ENCODE measurements at regions not wholly inside any gene's neighbourhood (a gene's known extent, or its start where the extent isn't known, plus 50 kb on each side); places are given as distances from the start of the nearest gene placed in this dataset.
"Not testable (repeated sequence)": the region's sequence is repeated elsewhere in the genome, so short reads cannot be mapped to it uniquely, and the experiment has no call there.

- H3K27me3 Mint-ChIP-seq (ENCODE audit: low read depth): no peaks in the 10 kb centered on the region
- H3K4me3 Mint-ChIP-seq: no peak overlapping the region
- no peak for DNase-seq (ENCODE audit: low read depth, low spot score)
- H3K9me3 Mint-ChIP-seq: peaks cover 4% of the 10 kb centered on the region
- H3K27ac Mint-ChIP-seq (ENCODE audit: unreplicated experiment): no peak overlapping the region
- H3K4me1 Mint-ChIP-seq: no peaks in the 10 kb centered on the region
- no peaks in the 10 kb centered on the region for H3K36me3 Mint-ChIP-seq (ENCODE audit: low read depth)
- TF ChIP-seq, protein P1, sequence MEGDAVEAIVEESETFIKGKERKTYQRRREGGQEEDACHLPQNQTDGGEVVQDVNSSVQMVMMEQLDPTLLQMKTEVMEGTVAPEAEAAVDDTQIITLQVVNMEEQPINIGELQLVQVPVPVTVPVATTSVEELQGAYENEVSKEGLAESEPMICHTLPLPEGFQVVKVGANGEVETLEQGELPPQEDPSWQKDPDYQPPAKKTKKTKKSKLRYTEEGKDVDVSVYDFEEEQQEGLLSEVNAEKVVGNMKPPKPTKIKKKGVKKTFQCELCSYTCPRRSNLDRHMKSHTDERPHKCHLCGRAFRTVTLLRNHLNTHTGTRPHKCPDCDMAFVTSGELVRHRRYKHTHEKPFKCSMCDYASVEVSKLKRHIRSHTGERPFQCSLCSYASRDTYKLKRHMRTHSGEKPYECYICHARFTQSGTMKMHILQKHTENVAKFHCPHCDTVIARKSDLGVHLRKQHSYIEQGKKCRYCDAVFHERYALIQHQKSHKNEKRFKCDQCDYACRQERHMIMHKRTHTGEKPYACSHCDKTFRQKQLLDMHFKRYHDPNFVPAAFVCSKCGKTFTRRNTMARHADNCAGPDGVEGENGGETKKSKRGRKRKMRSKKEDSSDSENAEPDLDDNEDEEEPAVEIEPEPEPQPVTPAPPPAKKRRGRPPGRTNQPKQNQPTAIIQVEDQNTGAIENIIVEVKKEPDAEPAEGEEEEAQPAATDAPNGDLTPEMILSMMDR (conservative IDR thresholded peaks at IDR 0.05): no peak
These were observed 362.8 kb downstream of the MRPS30 start for GRCh38 chr5:45171563-45171962.

- not testable (repeated sequence) for H3K27ac Mint-ChIP-seq (ENCODE audit: unreplicated experiment); H3K4me1 Mint-ChIP-seq; H3K4me3 Mint-ChIP-seq; DNase-seq (ENCODE audit: low read depth, low spot score); H3K36me3 Mint-ChIP-seq (ENCODE audit: low read depth); H3K27me3 Mint-ChIP-seq (ENCODE audit: low read depth); H3K9me3 Mint-ChIP-seq
These were observed 363.9 kb downstream of the MRPS30 start for GRCh38 chr5:45172634-45173033.

DNA sequence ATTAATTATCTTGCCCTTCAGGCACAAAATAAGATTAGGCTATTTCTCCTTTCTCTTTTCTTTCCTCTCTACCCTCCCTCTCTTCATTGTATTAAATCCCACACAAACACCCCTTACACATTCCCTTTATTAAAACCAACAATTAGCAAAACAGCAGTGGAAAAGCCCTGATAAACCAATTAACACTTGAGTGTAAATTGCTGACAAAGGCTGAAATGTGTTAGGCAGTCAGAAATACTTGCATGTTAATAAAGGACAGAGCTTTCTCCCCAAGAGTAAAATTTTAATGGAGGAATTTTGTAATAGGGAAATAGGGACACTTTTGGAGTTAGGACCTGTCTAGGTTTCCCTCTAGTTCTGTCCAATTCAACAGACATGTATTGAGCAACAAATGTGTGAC lies 370.9 kb downstream of the MRPS30 start:
- no peaks in the 10 kb centered on the region for H3K36me3 Mint-ChIP-seq (ENCODE audit: low read depth)
- H3K4me1 Mint-ChIP-seq: no peaks in the 10 kb centered on the region
- H3K4me3 Mint-ChIP-seq: no peak overlapping the region
- H3K27me3 Mint-ChIP-seq (ENCODE audit: low read depth): no peaks in the 10 kb centered on the region
- no peak for DNase-seq (ENCODE audit: low read depth, low spot score)
- peak overlapping the region; percentile 72 for H3K27ac Mint-ChIP-seq (ENCODE audit: unreplicated experiment)
- TF ChIP-seq, protein P1 (conservative IDR thresholded peaks at IDR 0.05): no peak
- peaks cover 8% of the 10 kb centered on the region for H3K9me3 Mint-ChIP-seq

DNA sequence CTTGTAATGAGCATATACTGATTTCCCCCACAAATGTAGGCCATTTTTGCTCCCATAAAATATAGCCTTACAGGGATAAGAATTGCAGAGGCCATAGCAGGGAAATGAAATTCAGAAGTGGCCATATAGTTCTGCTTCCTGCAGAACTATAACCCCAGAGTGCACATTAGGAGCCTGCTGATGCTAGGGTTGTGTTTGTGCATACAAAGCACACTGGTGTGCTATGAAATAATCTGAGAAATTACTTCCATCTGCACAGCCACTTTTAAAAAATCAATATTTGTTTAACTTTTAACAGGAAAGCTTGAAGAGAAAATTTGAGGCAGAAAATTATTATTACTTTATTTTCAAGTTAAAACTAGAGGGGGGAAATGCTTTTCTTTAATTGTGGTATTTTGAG lies 380.3 kb downstream of the MRPS30 start:
- no peaks in the 10 kb centered on the region for H3K36me3 Mint-ChIP-seq (ENCODE audit: low read depth)
- H3K4me1 Mint-ChIP-seq: no peaks in the 10 kb centered on the region
- H3K27ac Mint-ChIP-seq (ENCODE audit: unreplicated experiment): no peak overlapping the region
- no peaks in the 10 kb centered on the region for H3K9me3 Mint-ChIP-seq
- H3K27me3 Mint-ChIP-seq (ENCODE audit: low read depth): no peaks in the 10 kb centered on the region
- H3K4me3 Mint-ChIP-seq: no peak overlapping the region
- TF ChIP-seq, protein P1 (conservative IDR thresholded peaks at IDR 0.05): no peak
- no peak for DNase-seq (ENCODE audit: low read depth, low spot score)

- TF ChIP-seq, protein P1 (conservative IDR thresholded peaks at IDR 0.05): no peak
- Mint-ChIP-seq H3K36me3 (ENCODE audit: low read depth) (no peaks in the 10 kb centered on the region), H3K27ac (ENCODE audit: unreplicated experiment) (no peak overlapping the region), H3K27me3 (ENCODE audit: low read depth) (no peaks in the 10 kb centered on the region), H3K4me1 (no peaks in the 10 kb centered on the region), H3K9me3 (no peaks in the 10 kb centered on the region), H3K4me3 (no peak overlapping the region)
- DNase-seq (ENCODE audit: low read depth, low spot score): no peak
These were observed 380.7 kb downstream of the MRPS30 start for GRCh38 chr5:45189481-45189880.

- H3K4me3 Mint-ChIP-seq: no peak overlapping the region
- no peaks in the 10 kb centered on the region for H3K36me3 Mint-ChIP-seq (ENCODE audit: low read depth)
- H3K27me3 Mint-ChIP-seq (ENCODE audit: low read depth): no peaks in the 10 kb centered on the region
- DNase-seq (ENCODE audit: low read depth, low spot score): no peak
- TF ChIP-seq, protein P1 (conservative IDR thresholded peaks at IDR 0.05): no peak
- H3K27ac Mint-ChIP-seq (ENCODE audit: unreplicated experiment): no peak overlapping the region
- no peaks in the 10 kb centered on the region for H3K9me3 Mint-ChIP-seq
- H3K4me1 Mint-ChIP-seq: no peaks in the 10 kb centered on the region
These were observed 386.3 kb downstream of the MRPS30 start for GRCh38 chr5:45195026-45195425.
